CD1c-positive myeloid dendritic cell (primary cell): ENCODE measurements at regions not wholly inside any gene's neighbourhood (a gene's known extent, or its start where the extent isn't known, plus 50 kb on each side); places are given as distances from the start of the nearest gene placed in this dataset.

Source experiments
- DNase-seq: peaks from one replicate; pipeline ENCODE4 v3.0.0-alpha.2; 2016; ENCODE audit errors: extremely low spot score

- no peak for DNase-seq
These were observed 304.1 kb downstream of the MCTP2 start for GRCh38 chr15:94535298-94536048.

GRCh38 chr15:94536549-94536948 lies 305.2 kb downstream of the MCTP2 start:
- no peak for DNase-seq

GRCh38 chr15:94538280-94538679 lies 306.9 kb downstream of the MCTP2 start:
- DNase-seq: no peak

GRCh38 chr15:94542391-94542790 lies 311.0 kb downstream of the MCTP2 start:
- no peak for DNase-seq

GRCh38 chr15:94546808-94547207 lies 315.4 kb downstream of the MCTP2 start:
- DNase-seq: no peak

- no peak for DNase-seq
These were observed 316.4 kb downstream of the MCTP2 start for GRCh38 chr15:94547711-94548110.

- no peak for DNase-seq
These were observed 324.6 kb downstream of the MCTP2 start for GRCh38 chr15:94555841-94556519.

- DNase-seq: no peak
These were observed 329.8 kb downstream of the MCTP2 start for GRCh38 chr15:94561036-94561689.

GRCh38 chr15:94563456-94563855 lies 332.1 kb downstream of the MCTP2 start:
- DNase-seq: no peak

- DNase-seq: peak; percentile 33
These were observed 345.6 kb downstream of the MCTP2 start for GRCh38 chr15:94576889-94577533.

GRCh38 chr15:94579286-94579685 lies 347.9 kb downstream of the MCTP2 start:
- no peak for DNase-seq

GRCh38 chr15:94580211-94580885 lies 349.0 kb downstream of the MCTP2 start:
- no peak for DNase-seq

GRCh38 chr15:94582368-94582767 lies 351.0 kb downstream of the MCTP2 start:
- DNase-seq: peak; percentile 43

- peak; percentile 37 for DNase-seq
These were observed 353.5 kb downstream of the MCTP2 start for GRCh38 chr15:94584833-94585244.

- DNase-seq: no peak
These were observed 354.7 kb downstream of the MCTP2 start for GRCh38 chr15:94586099-94586498.

GRCh38 chr15:94587113-94587512 lies 355.8 kb downstream of the MCTP2 start:
- no peak for DNase-seq

- no peak for DNase-seq
These were observed 357.6 kb downstream of the MCTP2 start for GRCh38 chr15:94588993-94589392.

GRCh38 chr15:94592495-94592894 lies 361.1 kb downstream of the MCTP2 start:
- DNase-seq: no peak

GRCh38 chr15:94596707-94597106 lies 365.3 kb downstream of the MCTP2 start:
- DNase-seq: peak; percentile 14

GRCh38 chr15:94600505-94600904 lies 369.1 kb downstream of the MCTP2 start:
- no peak for DNase-seq

GRCh38 chr15:94602754-94603470 lies 371.6 kb downstream of the MCTP2 start:
- no peak for DNase-seq
